Colonic mucosa (tissue), 4 donors: ENCODE measurements at regions not wholly inside any gene's neighbourhood (a gene's known extent, or its start where the extent isn't known, plus 50 kb on each side); places are given as distances from the start of the nearest gene placed in this dataset.

Experiments
- DNase-seq: peaks from one replicate; pipeline ENCODE4 v3.0.0-alpha.2; 2020
- H3K27ac ChIP-seq: fragments of 200-600 bp; one replicate; pipeline ENCODE4 v1.8.0; 2021
- H3K27me3 ChIP-seq: fragments of 200-600 bp; one replicate; pipeline ENCODE4 v1.8.0; 2021
- H3K36me3 ChIP-seq: fragments of 200-600 bp; one replicate; pipeline ENCODE4 v1.8.0; 2021
- H3K4me1 ChIP-seq: fragments of 200-600 bp; one replicate; pipeline ENCODE4 v1.8.0; 2021; ENCODE audit warnings: mild to moderate bottlenecking
- H3K4me3 ChIP-seq: fragments of 200-600 bp; one replicate; pipeline ENCODE4 v1.8.0; 2021
- H3K9ac ChIP-seq, 2 donors: one replicate each; pipeline ENCODE4 v1.7.0; 2013; ENCODE audit warnings: control low read depth in 2 of 2, low read depth in 2 of 2, low read length in 2 of 2
- H3K9me3 ChIP-seq: fragments of 200-600 bp; one replicate; pipeline ENCODE4 v1.8.0; 2021
- CTCF ChIP-seq: fragments of 200-600 bp; IDR thresholded peaks from one replicate; pipeline ENCODE4 v1.8.0; 2022; ENCODE audit warnings: antibody characterized with exemption, mild to moderate bottlenecking
- intact Hi-C: fragments of 100-400 bp; cut with DNase I; formaldehyde crosslinking; loops from one replicate; pipeline ENCODE4 v1.14.1; 2022
- donor health status: healthy.
- donor health status: DM: no; HTN: no; CAD: no.
- donor health status: DM: no; HTN: no; CAD: no.

- Histone ChIP-seq H3K9ac (no peak overlapping the region), H3K4me3 (no peak overlapping the region), H3K36me3 (no peaks in the 10 kb centered on the region), H3K4me1 (no peaks in the 10 kb centered on the region), H3K9me3 (no peaks in the 10 kb centered on the region), H3K27ac (no peak overlapping the region), H3K27me3 (no peaks in the 10 kb centered on the region)
- intact Hi-C loops: no loop called here
- no peak for TF ChIP-seq CTCF
- no peak for DNase-seq
Measured at GRCh38 chr7:80403686-80404241, 108.1 kb downstream of the GNAT3 start.

- no peaks in the 10 kb centered on the region for H3K4me1 ChIP-seq
- no peaks in the 10 kb centered on the region for H3K36me3 ChIP-seq
- H3K27me3 ChIP-seq: no peaks in the 10 kb centered on the region
- no peak overlapping the region for H3K9ac ChIP-seq
- H3K27ac ChIP-seq: no peak overlapping the region
- no peaks in the 10 kb centered on the region for H3K9me3 ChIP-seq
- no peak for DNase-seq
- H3K4me3 ChIP-seq: no peak overlapping the region
- intact Hi-C loops: no loop called here
- no peak for TF ChIP-seq CTCF
Measured at GRCh38 chr7:80401708-80402107, 110.2 kb downstream of the GNAT3 start.

GRCh38 chr7:80393786-80394185, 118.1 kb downstream of the GNAT3 start:
- TF ChIP-seq CTCF: no peak
- Histone ChIP-seq H3K9me3 (no peaks in the 10 kb centered on the region), H3K36me3 (no peaks in the 10 kb centered on the region), H3K27ac (no peak overlapping the region), H3K4me3 (no peak overlapping the region), H3K9ac (no peak overlapping the region), H3K4me1 (no peaks in the 10 kb centered on the region), H3K27me3 (no peaks in the 10 kb centered on the region)
- intact Hi-C loops: loop anchor here (2.0 to 10.0 kb wide), 2 partner anchors 299 to 333 kb away; no protein-coding TSS in a partner anchor
- DNase-seq: no peak

GRCh38 chr7:80392229-80393169, 119.4 kb downstream of the GNAT3 start:
- intact Hi-C loops: loop anchor here (2.0 to 10.0 kb wide), 2 partner anchors 298 to 332 kb away; no protein-coding TSS in a partner anchor

More at GRCh38 chr7:80392229-80393169, 119.4 kb downstream of the GNAT3 start:
- Histone ChIP-seq H3K9me3 (no peaks in the 10 kb centered on the region), H3K4me3 (no peak overlapping the region), H3K4me1 (no peaks in the 10 kb centered on the region), H3K9ac (no peak overlapping the region), H3K36me3 (no peaks in the 10 kb centered on the region), H3K27ac (no peak overlapping the region), H3K27me3 (no peaks in the 10 kb centered on the region)
- peak; percentile 23 for TF ChIP-seq CTCF
- DNase-seq: no peak
